GM19397 (cell line): ENCODE measurements at regions not wholly inside any gene's neighbourhood (a gene's known extent, or its start where the extent isn't known, plus 50 kb on each side); places are given as distances from the start of the nearest gene placed in this dataset.

Experiments used
- ATAC-seq: cut with Tn5 transposase; IDR thresholded peaks from one replicate; pipeline ENCODE4 v1.9.1; 2021; ENCODE audit warnings: mild to moderate bottlenecking, moderate library complexity; ENCODE audit not compliant: unreplicated experiment

- ATAC-seq = no peak
Observed at GRCh38 chr7:42625421-42625820, 286.4 kb downstream of the C7orf25 start.

- no peak for ATAC-seq
Observed at GRCh38 chr7:42624471-42624870, 287.4 kb downstream of the C7orf25 start.

GRCh38 chr7:42621543-42622219 is 290.2 kb downstream of the C7orf25 start:
- ATAC-seq = no peak

- no peak for ATAC-seq
Observed at GRCh38 chr7:42618651-42619360, 293.1 kb downstream of the C7orf25 start.

GRCh38 chr7:42617806-42618457 is 293.9 kb downstream of the C7orf25 start:
- ATAC-seq = no peak

- no peak for ATAC-seq
Observed at GRCh38 chr7:42617071-42617765, 294.7 kb downstream of the C7orf25 start.

GRCh38 chr7:42614636-42615035 is 297.2 kb downstream of the C7orf25 start:
- no peak for ATAC-seq

- ATAC-seq = no peak
Observed at GRCh38 chr7:42611961-42612360, 299.9 kb downstream of the C7orf25 start.

- no peak for ATAC-seq
Observed at GRCh38 chr7:42611289-42611928, 300.5 kb downstream of the C7orf25 start.

GRCh38 chr7:42606193-42606905 is 305.5 kb downstream of the C7orf25 start:
- no peak for ATAC-seq

GRCh38 chr7:42605406-42606192 is 306.3 kb downstream of the C7orf25 start:
- ATAC-seq = no peak

GRCh38 chr7:42603496-42603895 is 308.4 kb downstream of the C7orf25 start:
- ATAC-seq = no peak

- no peak for ATAC-seq
Observed at GRCh38 chr7:42597300-42597699, 314.6 kb downstream of the C7orf25 start.

- ATAC-seq = no peak
Observed at GRCh38 chr7:42596737-42597136, 315.1 kb downstream of the C7orf25 start.

- ATAC-seq = no peak
Observed at GRCh38 chr7:42593860-42594259, 318.0 kb downstream of the C7orf25 start.

- ATAC-seq = no peak
Observed at GRCh38 chr7:42590771-42591310, 321.0 kb downstream of the C7orf25 start.

GRCh38 chr7:42588876-42589275 is 323.0 kb downstream of the C7orf25 start:
- no peak for ATAC-seq

- no peak for ATAC-seq
Observed at GRCh38 chr7:42587806-42588205, 324.1 kb downstream of the C7orf25 start.

- no peak for ATAC-seq
Observed at GRCh38 chr7:42580061-42580460, 331.8 kb downstream of the C7orf25 start.
